ENCODE measurements at regions not wholly inside any gene's neighbourhood (a gene's known extent, or its start where the extent isn't known, plus 50 kb on each side); places are given as distances from the start of the nearest gene placed in this dataset.
"Not testable (repeated sequence)": the region's sequence is repeated elsewhere in the genome, so short reads cannot be mapped to it uniquely, and the experiment has no call there.

DNA sequence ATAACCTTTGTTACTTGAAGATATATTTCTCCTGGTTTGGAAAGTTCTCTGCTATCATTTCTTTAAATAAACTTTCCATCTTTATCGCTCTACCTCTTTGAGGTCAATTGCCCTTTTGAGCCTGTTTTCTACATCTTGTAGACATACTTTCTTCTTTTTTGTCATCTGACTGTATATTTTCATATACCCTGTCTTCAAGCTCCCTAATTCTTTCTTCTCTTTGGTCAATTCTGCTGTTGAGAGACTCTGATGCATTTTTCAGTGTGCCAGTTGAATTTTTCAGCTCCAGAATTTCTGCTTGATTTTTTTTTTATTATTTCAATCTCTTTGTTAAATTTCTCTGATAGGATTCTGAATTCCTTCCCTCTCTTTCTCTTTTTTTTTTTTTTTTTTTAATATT lies 511.2 kb upstream of the GRAMD2B start:
- Histone ChIP-seq H3K9me3 (ENCODE audit: control insufficient read depth, low read depth, low read length) (peaks cover 9% of the 10 kb centered on the region), H3K9ac (ENCODE audit: low read length) (no peak overlapping the region), H3K27ac (ENCODE audit: low read length) (no peak overlapping the region), H3K36me3 (ENCODE audit: control insufficient read depth, low read depth, low read length) (no peaks in the 10 kb centered on the region), H3K4me3 (ENCODE audit: low read length) (no peak overlapping the region), H3K4me1 (ENCODE audit: control insufficient read depth, low read depth, low read length) (no peaks in the 10 kb centered on the region), H3K27me3 (ENCODE audit: control insufficient read depth, insufficient read depth, low read length) (no peaks in the 10 kb centered on the region)

DNA sequence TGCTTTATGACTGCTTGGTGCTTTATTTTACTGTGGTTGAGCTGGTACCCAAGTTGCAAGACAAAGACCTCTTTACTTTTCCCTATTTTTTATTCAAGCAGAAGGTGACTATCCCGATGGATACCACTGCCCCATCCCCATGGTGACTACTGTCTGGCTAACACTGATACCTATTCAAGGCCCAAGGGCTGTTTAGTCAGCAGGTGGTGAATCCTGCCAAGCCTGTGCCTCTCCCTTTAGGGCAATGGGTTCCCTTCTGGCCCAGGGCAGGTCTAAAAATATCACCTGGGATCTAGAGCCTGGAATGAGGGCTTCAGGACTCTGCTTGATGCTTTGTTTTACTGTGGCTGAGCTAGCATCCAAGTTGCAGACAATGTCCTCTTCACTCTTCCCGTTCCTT lies 510.0 kb upstream of the GRAMD2B start:
- Histone ChIP-seq H3K9ac (ENCODE audit: low read length) (no peak overlapping the region), H3K27me3 (ENCODE audit: control insufficient read depth, insufficient read depth, low read length) (no peaks in the 10 kb centered on the region), H3K4me1 (ENCODE audit: control insufficient read depth, low read depth, low read length) (no peaks in the 10 kb centered on the region), H3K27ac (ENCODE audit: low read length) (no peak overlapping the region), H3K4me3 (ENCODE audit: low read length) (no peak overlapping the region), H3K36me3 (ENCODE audit: control insufficient read depth, low read depth, low read length) (no peaks in the 10 kb centered on the region), H3K9me3 (ENCODE audit: control insufficient read depth, low read depth, low read length) (peaks cover 4% of the 10 kb centered on the region)

DNA sequence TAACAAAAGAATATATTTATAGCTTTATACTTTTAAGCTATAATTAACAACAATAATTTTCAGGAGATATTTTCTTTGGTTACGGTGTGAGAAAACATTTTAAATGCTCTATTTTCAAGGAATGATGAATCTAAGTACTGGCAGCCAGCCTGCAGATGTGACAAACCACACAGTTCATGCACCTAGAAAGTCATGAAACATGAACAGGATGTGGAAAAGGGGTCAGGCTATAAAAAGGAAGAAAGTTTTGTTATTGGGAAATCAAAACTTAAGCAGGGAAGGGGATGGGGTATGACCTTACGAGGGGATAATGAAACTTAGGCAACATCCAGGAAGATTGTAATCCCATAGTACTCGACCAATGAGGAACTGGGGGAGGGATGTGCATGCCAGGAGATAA lies 508.7 kb upstream of the GRAMD2B start:
- Histone ChIP-seq H3K27me3 (ENCODE audit: control insufficient read depth, insufficient read depth, low read length) (no peaks in the 10 kb centered on the region), H3K4me3 (ENCODE audit: low read length) (no peak overlapping the region), H3K36me3 (ENCODE audit: control insufficient read depth, low read depth, low read length) (no peaks in the 10 kb centered on the region), H3K9ac (ENCODE audit: low read length) (no peak overlapping the region), H3K9me3 (ENCODE audit: control insufficient read depth, low read depth, low read length) (no peaks in the 10 kb centered on the region), H3K27ac (ENCODE audit: low read length) (no peak overlapping the region), H3K4me1 (ENCODE audit: control insufficient read depth, low read depth, low read length) (no peaks in the 10 kb centered on the region)

DNA sequence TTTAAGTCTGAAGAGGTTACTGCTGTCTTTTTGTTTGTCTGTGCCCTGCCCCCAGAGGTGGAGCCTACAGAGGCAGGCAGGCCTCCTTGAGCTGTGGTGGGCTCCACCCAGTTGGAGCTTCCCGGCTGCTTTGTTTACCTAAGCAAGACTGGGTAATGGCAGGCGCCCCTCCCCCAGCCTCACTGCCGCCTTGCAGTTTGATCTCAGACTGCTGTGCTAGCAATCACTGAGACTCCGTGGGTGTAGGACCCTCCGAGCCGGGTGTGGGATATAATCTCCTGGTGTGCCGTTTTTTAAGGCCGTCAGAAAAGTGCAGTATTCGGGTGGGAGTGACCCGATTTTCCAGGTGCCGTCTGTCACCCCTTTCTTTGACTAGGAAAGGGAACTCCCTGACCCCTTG lies 499.3 kb upstream of the GRAMD2B start:
- H3K9me3 ChIP-seq (ENCODE audit: control insufficient read depth, low read depth, low read length); H3K4me1 ChIP-seq (ENCODE audit: control insufficient read depth, low read depth, low read length); H3K4me3 ChIP-seq (ENCODE audit: low read length); H3K27ac ChIP-seq (ENCODE audit: low read length); H3K9ac ChIP-seq (ENCODE audit: low read length); H3K36me3 ChIP-seq (ENCODE audit: control insufficient read depth, low read depth, low read length); H3K27me3 ChIP-seq (ENCODE audit: control insufficient read depth, insufficient read depth, low read length): not testable (repeated sequence)

DNA sequence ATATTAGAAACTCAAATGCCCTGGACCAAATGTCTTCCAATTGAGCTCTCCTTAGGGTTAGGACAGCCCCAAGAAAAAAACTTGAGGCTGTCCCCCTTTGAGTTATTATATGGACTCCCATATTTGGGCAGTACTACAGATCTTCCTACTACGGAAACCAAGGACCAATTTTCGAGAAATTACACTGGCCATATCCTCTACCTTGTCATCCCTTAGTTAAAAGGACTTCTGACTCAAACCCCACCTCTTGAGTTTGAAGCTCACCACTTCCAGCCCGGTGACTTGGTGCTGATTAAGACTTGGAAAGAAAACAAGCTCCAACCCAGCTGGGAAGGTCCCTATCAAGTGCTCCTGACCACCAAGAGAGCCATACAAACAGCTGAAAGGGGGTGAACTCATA lies 497.0 kb upstream of the GRAMD2B start:
- H3K27me3 ChIP-seq (ENCODE audit: control insufficient read depth, insufficient read depth, low read length) = no peaks in the 10 kb centered on the region
- no peak overlapping the region for H3K4me3 ChIP-seq (ENCODE audit: low read length)
- peaks cover 9% of the 10 kb centered on the region for H3K9me3 ChIP-seq (ENCODE audit: control insufficient read depth, low read depth, low read length)
- no peaks in the 10 kb centered on the region for H3K4me1 ChIP-seq (ENCODE audit: control insufficient read depth, low read depth, low read length)
- H3K36me3 ChIP-seq (ENCODE audit: control insufficient read depth, low read depth, low read length) = no peaks in the 10 kb centered on the region
- H3K27ac ChIP-seq (ENCODE audit: low read length) = no peak overlapping the region
- no peak overlapping the region for H3K9ac ChIP-seq (ENCODE audit: low read length)

DNA sequence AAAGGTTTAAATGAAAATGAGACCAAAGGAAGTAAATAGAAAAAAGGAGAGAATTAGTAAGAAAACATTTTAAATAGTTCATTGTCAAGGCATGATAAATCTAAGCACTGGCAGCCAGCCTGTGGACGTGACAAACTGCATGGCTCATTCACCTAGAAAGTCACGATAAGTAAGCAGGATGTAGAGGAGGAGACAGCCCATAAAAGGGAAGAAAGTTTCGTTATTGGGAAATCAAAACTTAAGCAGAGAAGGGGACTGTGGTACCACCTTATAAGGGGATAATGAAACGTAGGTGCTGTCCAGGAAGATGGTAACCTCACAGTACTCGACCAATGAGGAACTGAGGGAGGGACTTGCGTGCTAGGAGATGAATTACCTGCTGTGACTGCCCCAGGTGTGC lies 494.5 kb upstream of the GRAMD2B start:
- H3K4me1 ChIP-seq (ENCODE audit: control insufficient read depth, low read depth, low read length) = no peaks in the 10 kb centered on the region
- no peak overlapping the region for H3K9ac ChIP-seq (ENCODE audit: low read length)
- peaks cover 14% of the 10 kb centered on the region for H3K9me3 ChIP-seq (ENCODE audit: control insufficient read depth, low read depth, low read length)
- no peaks in the 10 kb centered on the region for H3K27me3 ChIP-seq (ENCODE audit: control insufficient read depth, insufficient read depth, low read length)
- H3K27ac ChIP-seq (ENCODE audit: low read length) = no peak overlapping the region
- no peaks in the 10 kb centered on the region for H3K36me3 ChIP-seq (ENCODE audit: control insufficient read depth, low read depth, low read length)
- H3K4me3 ChIP-seq (ENCODE audit: low read length) = no peak overlapping the region

DNA sequence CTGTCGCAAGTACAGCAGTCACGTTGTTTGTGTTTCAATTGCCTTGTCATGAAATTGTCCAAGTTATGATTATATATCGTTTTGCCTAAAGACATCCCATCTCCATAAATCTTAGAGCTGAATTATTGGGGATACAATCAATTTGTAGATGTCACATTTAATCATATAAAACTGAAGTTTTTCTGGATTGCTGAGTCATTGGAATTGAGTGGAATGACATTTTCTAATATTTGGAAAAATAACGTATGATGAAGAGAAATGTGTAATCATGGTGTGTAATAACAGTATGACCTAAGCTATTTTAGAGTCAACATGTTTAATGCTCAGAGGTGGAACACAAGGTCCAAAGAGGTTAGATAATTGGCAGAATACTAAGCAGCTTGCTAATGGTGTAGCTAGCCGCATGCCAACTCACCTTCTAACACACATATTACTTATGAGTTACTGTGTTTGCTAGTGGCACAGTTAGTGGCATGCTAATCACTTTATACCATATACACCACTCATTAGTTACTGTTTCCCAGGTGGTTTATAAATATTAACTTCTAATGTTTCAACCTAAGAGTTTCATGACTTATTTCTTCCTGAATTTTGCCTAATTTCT lies 473.1 kb upstream of the GRAMD2B start:
- no peak overlapping the region for H3K27ac ChIP-seq (ENCODE audit: low read length)
- no peak overlapping the region for H3K4me3 ChIP-seq (ENCODE audit: low read length)
- H3K36me3 ChIP-seq (ENCODE audit: control insufficient read depth, low read depth, low read length) = no peaks in the 10 kb centered on the region
- no peaks in the 10 kb centered on the region for H3K9me3 ChIP-seq (ENCODE audit: control insufficient read depth, low read depth, low read length)
- no peak overlapping the region for H3K9ac ChIP-seq (ENCODE audit: low read length)
- no peaks in the 10 kb centered on the region for H3K27me3 ChIP-seq (ENCODE audit: control insufficient read depth, insufficient read depth, low read length)
- H3K4me1 ChIP-seq (ENCODE audit: control insufficient read depth, low read depth, low read length) = no peaks in the 10 kb centered on the region

DNA sequence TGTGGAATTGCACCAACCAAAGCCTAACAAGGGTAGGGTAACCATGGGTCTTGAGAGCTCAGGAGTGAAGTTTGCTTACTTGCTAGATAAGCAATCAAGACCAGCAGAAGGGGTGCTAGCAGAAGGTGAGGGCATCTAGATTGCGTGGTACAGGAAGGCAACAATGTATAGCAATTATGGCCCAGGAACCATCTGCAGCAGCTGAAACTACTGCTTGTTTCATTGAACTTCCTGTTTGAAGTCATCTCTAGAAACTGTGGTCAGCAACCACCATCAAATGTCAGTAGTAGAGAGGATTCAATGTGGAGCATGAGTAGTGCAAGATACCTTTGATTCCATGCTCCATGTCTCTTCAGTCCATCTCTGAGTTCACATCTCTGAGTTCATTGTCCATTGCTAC lies 462.1 kb upstream of the GRAMD2B start:
- H3K9me3 ChIP-seq (ENCODE audit: control insufficient read depth, low read depth, low read length) = no peaks in the 10 kb centered on the region
- no peak overlapping the region for H3K4me3 ChIP-seq (ENCODE audit: low read length)
- no peaks in the 10 kb centered on the region for H3K36me3 ChIP-seq (ENCODE audit: control insufficient read depth, low read depth, low read length)
- no peak overlapping the region for H3K9ac ChIP-seq (ENCODE audit: low read length)
- H3K27me3 ChIP-seq (ENCODE audit: control insufficient read depth, insufficient read depth, low read length) = no peaks in the 10 kb centered on the region
- no peaks in the 10 kb centered on the region for H3K4me1 ChIP-seq (ENCODE audit: control insufficient read depth, low read depth, low read length)
- no peak overlapping the region for H3K27ac ChIP-seq (ENCODE audit: low read length)

DNA sequence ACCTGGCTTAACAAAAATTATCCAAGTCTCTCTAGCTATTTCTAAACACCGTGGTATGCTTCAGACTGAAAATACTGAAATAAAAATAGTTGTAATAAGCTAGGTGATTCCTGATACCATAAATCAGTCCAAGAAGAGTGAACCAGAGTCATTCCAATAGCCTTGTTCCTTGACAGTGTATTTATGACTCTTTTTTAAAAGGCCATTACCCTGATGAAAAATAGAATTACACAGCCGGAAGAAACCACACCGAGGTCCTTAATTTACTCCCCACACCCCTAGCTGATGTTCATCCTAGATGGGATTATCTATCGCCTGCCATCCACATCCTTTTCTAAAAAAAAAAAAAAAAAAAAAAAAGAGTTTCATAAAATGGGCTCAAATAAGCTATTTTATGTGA lies 457.6 kb upstream of the GRAMD2B start:
- no peaks in the 10 kb centered on the region for H3K27me3 ChIP-seq (ENCODE audit: control insufficient read depth, insufficient read depth, low read length)
- H3K4me1 ChIP-seq (ENCODE audit: control insufficient read depth, low read depth, low read length) = no peaks in the 10 kb centered on the region
- H3K4me3 ChIP-seq (ENCODE audit: low read length) = no peak overlapping the region
- no peak overlapping the region for H3K9ac ChIP-seq (ENCODE audit: low read length)
- H3K9me3 ChIP-seq (ENCODE audit: control insufficient read depth, low read depth, low read length) = no peaks in the 10 kb centered on the region
- H3K27ac ChIP-seq (ENCODE audit: low read length) = no peak overlapping the region
- no peaks in the 10 kb centered on the region for H3K36me3 ChIP-seq (ENCODE audit: control insufficient read depth, low read depth, low read length)

DNA sequence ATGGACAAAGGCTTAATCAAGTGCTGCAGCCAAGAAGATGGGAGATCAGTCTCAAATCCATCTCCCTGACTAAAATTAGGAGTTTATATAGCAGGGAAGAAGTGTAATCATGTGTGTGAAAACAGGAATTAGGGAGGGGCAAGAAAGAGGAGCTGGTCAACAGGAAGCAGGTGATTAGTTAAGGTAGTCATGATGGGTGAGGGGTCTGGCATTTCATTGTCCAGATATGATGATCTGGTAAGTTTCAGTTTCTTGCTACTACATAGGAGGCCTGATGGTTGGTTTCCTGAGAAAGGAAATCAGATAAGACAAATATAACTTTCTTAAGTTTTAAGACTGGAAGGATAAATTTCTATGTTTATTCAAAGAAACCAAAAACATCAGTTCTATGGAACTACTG lies 455.6 kb upstream of the GRAMD2B start:
- Histone ChIP-seq H3K27ac (ENCODE audit: low read length) (no peak overlapping the region), H3K4me3 (ENCODE audit: low read length) (no peak overlapping the region), H3K9ac (ENCODE audit: low read length) (no peak overlapping the region), H3K9me3 (ENCODE audit: control insufficient read depth, low read depth, low read length) (no peaks in the 10 kb centered on the region), H3K36me3 (ENCODE audit: control insufficient read depth, low read depth, low read length) (no peaks in the 10 kb centered on the region), H3K27me3 (ENCODE audit: control insufficient read depth, insufficient read depth, low read length) (no peaks in the 10 kb centered on the region), H3K4me1 (ENCODE audit: control insufficient read depth, low read depth, low read length) (peaks cover 1% of the 10 kb centered on the region)

DNA sequence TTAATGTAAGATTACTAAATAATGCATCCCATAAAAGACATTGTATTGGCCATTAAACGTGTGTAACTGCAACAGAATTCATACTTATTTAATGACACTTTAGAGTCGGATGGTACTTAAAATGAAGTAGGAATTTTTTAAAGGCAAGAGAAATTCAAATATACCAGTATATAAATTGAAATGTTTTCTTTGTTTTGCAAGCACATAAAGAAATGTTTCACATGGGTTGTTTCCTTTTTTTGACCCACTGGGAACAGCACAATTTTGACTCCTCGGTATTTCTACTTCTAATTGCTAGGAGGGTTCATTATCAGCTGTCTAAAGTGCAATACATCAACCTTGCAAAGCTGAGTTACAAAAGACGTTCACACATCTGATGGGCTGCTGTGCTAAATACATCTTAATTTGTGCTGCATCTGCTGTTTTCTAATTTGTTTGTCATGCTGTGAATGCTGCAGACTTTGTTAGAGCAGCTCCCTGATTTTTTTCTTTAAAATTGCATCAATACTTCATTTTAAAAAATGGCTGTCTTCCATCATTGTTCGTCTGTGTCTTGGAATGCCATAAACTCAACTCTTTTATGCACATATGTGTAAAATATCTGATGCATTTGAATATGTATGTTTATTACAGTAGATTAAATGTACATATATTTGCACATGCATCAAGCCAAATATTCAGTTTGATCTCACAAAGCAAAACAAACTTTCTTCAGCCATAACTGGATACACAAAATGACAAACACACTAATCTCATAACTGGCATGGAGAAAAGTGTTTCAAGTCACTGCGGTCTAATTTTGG lies 454.0 kb upstream of the GRAMD2B start:
- Histone ChIP-seq H3K9me3 (ENCODE audit: control insufficient read depth, low read depth, low read length) (no peaks in the 10 kb centered on the region), H3K9ac (ENCODE audit: low read length) (no peak overlapping the region), H3K27ac (ENCODE audit: low read length) (no peak overlapping the region), H3K36me3 (ENCODE audit: control insufficient read depth, low read depth, low read length) (no peaks in the 10 kb centered on the region), H3K4me3 (ENCODE audit: low read length) (no peak overlapping the region), H3K27me3 (ENCODE audit: control insufficient read depth, insufficient read depth, low read length) (no peaks in the 10 kb centered on the region), H3K4me1 (ENCODE audit: control insufficient read depth, low read depth, low read length) (peaks cover 5% of the 10 kb centered on the region)

DNA sequence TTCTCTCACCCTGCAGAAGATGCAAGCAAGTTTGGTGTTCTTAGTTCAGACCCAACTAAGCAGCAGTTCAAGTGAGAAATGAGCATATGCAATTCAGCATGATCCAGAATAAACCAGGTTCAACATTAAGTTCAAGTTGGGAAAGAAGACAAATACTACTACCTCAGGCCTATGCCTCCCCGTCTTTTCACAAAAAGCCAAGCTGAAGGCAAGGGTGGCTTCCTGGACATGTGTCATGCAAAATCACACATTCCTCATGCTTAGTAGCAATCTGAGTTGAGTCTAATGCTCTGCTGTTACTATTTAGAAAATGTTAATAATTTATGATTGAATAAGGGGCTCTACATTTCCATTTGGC lies 453.4 kb upstream of the GRAMD2B start:
- H3K4me1 ChIP-seq (ENCODE audit: control insufficient read depth, low read depth, low read length) = peaks cover 5% of the 10 kb centered on the region
- no peak overlapping the region for H3K27ac ChIP-seq (ENCODE audit: low read length)
- H3K27me3 ChIP-seq (ENCODE audit: control insufficient read depth, insufficient read depth, low read length) = no peaks in the 10 kb centered on the region
- no peaks in the 10 kb centered on the region for H3K36me3 ChIP-seq (ENCODE audit: control insufficient read depth, low read depth, low read length)
- no peaks in the 10 kb centered on the region for H3K9me3 ChIP-seq (ENCODE audit: control insufficient read depth, low read depth, low read length)
- H3K9ac ChIP-seq (ENCODE audit: low read length) = no peak overlapping the region
- H3K4me3 ChIP-seq (ENCODE audit: low read length) = no peak overlapping the region

Measured in iPS-18a (cell line).